ENCODE measurements at regions not wholly inside any gene's neighbourhood (a gene's known extent, or its start where the extent isn't known, plus 50 kb on each side); places are given as distances from the start of the nearest gene placed in this dataset.

DNA sequence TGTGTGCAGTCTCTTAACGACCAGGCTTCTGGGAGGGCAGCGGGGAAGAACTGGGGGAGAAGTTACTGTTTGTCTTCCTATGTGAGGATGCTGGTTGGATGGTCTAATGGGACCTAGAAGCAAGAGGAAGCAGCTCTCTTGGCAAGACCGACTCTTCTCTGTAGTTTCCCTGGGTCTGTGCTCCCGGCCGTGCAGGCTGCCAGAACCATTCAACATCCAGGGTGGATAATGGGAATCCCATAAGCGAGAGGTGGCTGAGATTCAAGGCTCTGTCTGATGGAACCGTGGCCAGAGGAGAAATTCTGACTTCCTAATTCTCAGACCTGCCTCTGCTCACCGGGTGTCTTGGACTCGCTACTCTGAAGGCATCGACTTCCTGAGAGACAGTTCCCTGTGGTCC lies 561.0 kb upstream of the TBX3 start:
- H3K27ac ChIP-seq: no peak overlapping the region
- TF ChIP-seq, protein P1, sequence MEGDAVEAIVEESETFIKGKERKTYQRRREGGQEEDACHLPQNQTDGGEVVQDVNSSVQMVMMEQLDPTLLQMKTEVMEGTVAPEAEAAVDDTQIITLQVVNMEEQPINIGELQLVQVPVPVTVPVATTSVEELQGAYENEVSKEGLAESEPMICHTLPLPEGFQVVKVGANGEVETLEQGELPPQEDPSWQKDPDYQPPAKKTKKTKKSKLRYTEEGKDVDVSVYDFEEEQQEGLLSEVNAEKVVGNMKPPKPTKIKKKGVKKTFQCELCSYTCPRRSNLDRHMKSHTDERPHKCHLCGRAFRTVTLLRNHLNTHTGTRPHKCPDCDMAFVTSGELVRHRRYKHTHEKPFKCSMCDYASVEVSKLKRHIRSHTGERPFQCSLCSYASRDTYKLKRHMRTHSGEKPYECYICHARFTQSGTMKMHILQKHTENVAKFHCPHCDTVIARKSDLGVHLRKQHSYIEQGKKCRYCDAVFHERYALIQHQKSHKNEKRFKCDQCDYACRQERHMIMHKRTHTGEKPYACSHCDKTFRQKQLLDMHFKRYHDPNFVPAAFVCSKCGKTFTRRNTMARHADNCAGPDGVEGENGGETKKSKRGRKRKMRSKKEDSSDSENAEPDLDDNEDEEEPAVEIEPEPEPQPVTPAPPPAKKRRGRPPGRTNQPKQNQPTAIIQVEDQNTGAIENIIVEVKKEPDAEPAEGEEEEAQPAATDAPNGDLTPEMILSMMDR (conservative IDR thresholded peaks at IDR 0.05): no peak

GRCh38 chr12:115243933-115244628 lies 560.1 kb upstream of the TBX3 start:
- no peak overlapping the region for H3K27ac ChIP-seq
- TF ChIP-seq, protein P1 (conservative IDR thresholded peaks at IDR 0.05): no peak

- H3K27ac ChIP-seq: no peak overlapping the region
- TF ChIP-seq, protein P1 (conservative IDR thresholded peaks at IDR 0.05): no peak
Measured at GRCh38 chr12:115240251-115240650, 556.3 kb upstream of the TBX3 start.

- TF ChIP-seq, protein P1 (conservative IDR thresholded peaks at IDR 0.05): no peak
- H3K27ac ChIP-seq: no peak overlapping the region
Measured at GRCh38 chr12:115235880-115236279, 551.9 kb upstream of the TBX3 start.

- no peak overlapping the region for H3K27ac ChIP-seq
- TF ChIP-seq, protein P1 (conservative IDR thresholded peaks at IDR 0.05): no peak
Measured at GRCh38 chr12:115233891-115234543, 550.0 kb upstream of the TBX3 start.

GRCh38 chr12:115232455-115233156 lies 548.6 kb upstream of the TBX3 start:
- H3K27ac ChIP-seq: no peak overlapping the region
- TF ChIP-seq, protein P1 (conservative IDR thresholded peaks at IDR 0.05): no peak

DNA sequence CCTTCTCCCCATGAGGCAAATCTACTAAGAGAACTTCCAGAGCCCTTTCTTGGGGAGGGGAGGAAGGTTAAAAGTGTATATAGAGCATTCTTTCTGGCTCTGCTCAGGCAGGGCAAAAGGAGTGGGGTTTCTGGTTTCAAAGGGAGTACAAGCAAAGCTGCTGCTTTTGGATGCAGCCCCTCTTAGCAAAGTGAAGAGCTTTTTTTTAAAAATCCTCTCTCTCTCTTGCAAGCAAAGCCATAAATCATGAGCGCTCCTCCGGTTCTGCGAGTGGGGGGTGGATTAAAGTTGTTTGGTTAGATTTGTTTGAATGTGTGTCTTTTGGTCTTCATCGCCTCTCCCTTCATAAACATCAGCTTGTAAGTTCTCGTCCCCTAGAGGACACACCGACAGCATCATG lies 546.6 kb upstream of the TBX3 start:
- TF ChIP-seq, protein P1 (conservative IDR thresholded peaks at IDR 0.05): no peak

More for the DNA sequence above, 546.6 kb upstream of the TBX3 start:
- no peak overlapping the region for H3K27ac ChIP-seq
